ENCODE measurements at regions not wholly inside any gene's neighbourhood (a gene's known extent, or its start where the extent isn't known, plus 50 kb on each side); places are given as distances from the start of the nearest gene placed in this dataset.

GRCh38 chr7:86222806-86223205, 420.9 kb upstream of the GRM3 start:
- no peaks in the 10 kb centered on the region for H3K4me1 Mint-ChIP-seq (ENCODE audit: low read depth, unreplicated experiment)
- POLR2A ChIA-PET, result no interaction called here

DNA sequence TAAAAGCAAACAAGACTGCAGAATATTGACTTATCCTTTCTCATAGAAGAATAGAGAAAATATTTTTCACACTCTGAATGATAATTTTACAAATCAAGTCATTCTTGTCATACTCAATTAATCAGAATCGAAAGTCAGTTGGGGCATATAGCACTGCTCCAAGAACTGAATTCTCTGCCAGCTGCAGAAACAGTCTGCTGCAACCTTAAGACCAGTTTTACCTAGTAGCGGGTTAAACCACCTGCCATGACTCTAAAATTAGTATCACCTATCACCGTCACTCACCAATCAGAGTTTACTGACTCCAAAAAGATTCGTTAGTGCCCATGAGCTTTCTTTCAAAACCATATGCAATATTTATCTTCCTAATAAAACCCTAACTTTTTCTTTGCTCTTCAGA, 429.0 kb upstream of the GRM3 start:
- no peaks in the 10 kb centered on the region for H3K36me3 Mint-ChIP-seq (ENCODE audit: insufficient read depth, unreplicated experiment)
- H3K9me3 Mint-ChIP-seq (ENCODE audit: unreplicated experiment), result no peaks in the 10 kb centered on the region

More at GRCh38 chr7:86222806-86223205, 420.9 kb upstream of the GRM3 start:
- no peak overlapping the region for H3K4me3 Mint-ChIP-seq (ENCODE audit: unreplicated experiment)
- H3K36me3 ChIP-seq (ENCODE audit: control insufficient read depth, insufficient read depth, low read length), result no peaks in the 10 kb centered on the region
- intact Hi-C loops (cut with micrococcal nuclease; ENCODE audit: unreplicated experiment), result no loop called here
- BruUV-seq (replicated peaks), result no TSS peak
- H3K27me3 ChIP-seq (replicated peaks; ENCODE audit: control insufficient read depth, insufficient read depth, low read length), result no peaks in the 10 kb centered on the region
- DNase-seq, result no peak
- TF ChIP-seq, protein P1, sequence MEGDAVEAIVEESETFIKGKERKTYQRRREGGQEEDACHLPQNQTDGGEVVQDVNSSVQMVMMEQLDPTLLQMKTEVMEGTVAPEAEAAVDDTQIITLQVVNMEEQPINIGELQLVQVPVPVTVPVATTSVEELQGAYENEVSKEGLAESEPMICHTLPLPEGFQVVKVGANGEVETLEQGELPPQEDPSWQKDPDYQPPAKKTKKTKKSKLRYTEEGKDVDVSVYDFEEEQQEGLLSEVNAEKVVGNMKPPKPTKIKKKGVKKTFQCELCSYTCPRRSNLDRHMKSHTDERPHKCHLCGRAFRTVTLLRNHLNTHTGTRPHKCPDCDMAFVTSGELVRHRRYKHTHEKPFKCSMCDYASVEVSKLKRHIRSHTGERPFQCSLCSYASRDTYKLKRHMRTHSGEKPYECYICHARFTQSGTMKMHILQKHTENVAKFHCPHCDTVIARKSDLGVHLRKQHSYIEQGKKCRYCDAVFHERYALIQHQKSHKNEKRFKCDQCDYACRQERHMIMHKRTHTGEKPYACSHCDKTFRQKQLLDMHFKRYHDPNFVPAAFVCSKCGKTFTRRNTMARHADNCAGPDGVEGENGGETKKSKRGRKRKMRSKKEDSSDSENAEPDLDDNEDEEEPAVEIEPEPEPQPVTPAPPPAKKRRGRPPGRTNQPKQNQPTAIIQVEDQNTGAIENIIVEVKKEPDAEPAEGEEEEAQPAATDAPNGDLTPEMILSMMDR (IDR thresholded peaks at IDR 0.05; ENCODE audit: insufficient read depth in 1 of 2, low read depth in 1 of 2, low read length in 1 of 2, severe bottlenecking in 1 of 2, unreplicated experiment in 1 of 2), result no peak
- H3K4me3 ChIP-seq (ENCODE audit: low read depth, low read length), result no peak overlapping the region
- CTCF ChIA-PET, result no interaction called here
- no peak overlapping the region for H3K27ac Mint-ChIP-seq (ENCODE audit: unreplicated experiment)
- peaks cover 32% of the 10 kb centered on the region for H3K9me3 Mint-ChIP-seq (ENCODE audit: unreplicated experiment)
- H3K36me3 Mint-ChIP-seq (ENCODE audit: insufficient read depth, unreplicated experiment), result no peaks in the 10 kb centered on the region
- H3K27me3 Mint-ChIP-seq (ENCODE audit: insufficient read depth, unreplicated experiment), result no peaks in the 10 kb centered on the region
- no peaks in the 10 kb centered on the region; the same call in 1 of the 2 replicates for H3K9me3 ChIP-seq
- no peaks in the 10 kb centered on the region for H3K4me1 ChIP-seq

GRCh38 chr7:86212976-86213375, 430.7 kb upstream of the GRM3 start:
- ChIA-PET CTCF (no interaction called here), POLR2A (no interaction called here)
- H3K36me3 ChIP-seq (ENCODE audit: control insufficient read depth, insufficient read depth, low read length), result no peaks in the 10 kb centered on the region
- H3K4me3 ChIP-seq (ENCODE audit: low read depth, low read length), result no peak overlapping the region
- Mint-ChIP-seq H3K4me1 (ENCODE audit: low read depth, unreplicated experiment) (peaks cover 10% of the 10 kb centered on the region), H3K27me3 (ENCODE audit: insufficient read depth, unreplicated experiment) (no peaks in the 10 kb centered on the region), H3K4me3 (ENCODE audit: unreplicated experiment) (no peak overlapping the region), H3K36me3 (ENCODE audit: insufficient read depth, unreplicated experiment) (no peaks in the 10 kb centered on the region), H3K9me3 (ENCODE audit: unreplicated experiment) (no peaks in the 10 kb centered on the region), H3K27ac (ENCODE audit: unreplicated experiment) (no peak overlapping the region)
- BruUV-seq (replicated peaks), result no TSS peak
- H3K27me3 ChIP-seq (replicated peaks; ENCODE audit: control insufficient read depth, insufficient read depth, low read length), result no peaks in the 10 kb centered on the region
- no peak for DNase-seq
- H3K9me3 ChIP-seq, result no peaks in the 10 kb centered on the region
- TF ChIP-seq, protein P1 (IDR thresholded peaks at IDR 0.05; ENCODE audit: insufficient read depth in 1 of 2, low read depth in 1 of 2, low read length in 1 of 2, severe bottlenecking in 1 of 2, unreplicated experiment in 1 of 2), result no peak
- intact Hi-C loops (cut with micrococcal nuclease; ENCODE audit: unreplicated experiment), result no loop called here
- peaks cover 16% of the 10 kb centered on the region for H3K4me1 ChIP-seq

More for the DNA sequence above, 429.0 kb upstream of the GRM3 start:
- Histone ChIP-seq H3K36me3 (ENCODE audit: control insufficient read depth, insufficient read depth, low read length) (no peaks in the 10 kb centered on the region), H3K4me1 (peaks cover 6% of the 10 kb centered on the region), H3K27me3 (replicated peaks; ENCODE audit: control insufficient read depth, insufficient read depth, low read length) (no peaks in the 10 kb centered on the region), H3K9me3 (no peaks in the 10 kb centered on the region), H3K4me3 (ENCODE audit: low read depth, low read length) (no peak overlapping the region)
- Mint-ChIP-seq H3K4me3 (ENCODE audit: unreplicated experiment) (no peak overlapping the region), H3K27me3 (ENCODE audit: insufficient read depth, unreplicated experiment) (no peaks in the 10 kb centered on the region), H3K4me1 (ENCODE audit: low read depth, unreplicated experiment) (peaks cover 10% of the 10 kb centered on the region), H3K27ac (ENCODE audit: unreplicated experiment) (no peak overlapping the region)
- intact Hi-C loops (cut with micrococcal nuclease; ENCODE audit: unreplicated experiment), result no loop called here
- ChIA-PET POLR2A (no interaction called here), CTCF (no interaction called here)
- no peak for DNase-seq
- TF ChIP-seq, protein P1 (IDR thresholded peaks at IDR 0.05; ENCODE audit: insufficient read depth in 1 of 2, low read depth in 1 of 2, low read length in 1 of 2, severe bottlenecking in 1 of 2, unreplicated experiment in 1 of 2), result no peak
- BruUV-seq (replicated peaks), result no TSS peak

Measured in Caco-2 (cell line).